SIG-M5 treated with dmso at 0.1 percent for 504 hours (cell line): ENCODE measurements at regions not wholly inside any gene's neighbourhood (a gene's known extent, or its start where the extent isn't known, plus 50 kb on each side); places are given as distances from the start of the nearest gene placed in this dataset.

Experiments
- DNase-seq: peaks from one replicate; lab custom pipeline; 2025; ENCODE audit not compliant: unreplicated experiment; lab: John Stamatoyannopoulos, UW

DNA sequence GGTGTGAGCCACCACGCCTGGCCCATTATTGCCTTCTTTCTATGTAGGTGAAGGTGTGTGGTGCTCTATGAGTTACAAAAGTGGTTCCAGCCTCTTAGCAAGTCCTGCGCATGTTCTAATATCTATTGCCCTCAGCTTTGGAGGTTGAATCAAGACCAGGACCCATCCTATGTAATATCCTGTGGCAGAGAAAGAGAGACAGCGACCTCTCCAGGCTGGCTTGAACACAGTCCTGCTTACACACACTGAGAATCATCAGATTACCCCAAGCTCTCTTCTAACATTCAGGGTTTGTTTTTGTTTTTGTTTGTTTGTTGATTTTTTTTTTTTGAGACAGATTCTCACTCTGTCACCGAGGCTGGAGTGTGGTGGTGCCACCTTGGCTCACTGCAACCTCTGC, 94.7 kb upstream of the OSMR start:
- no peak for DNase-seq

DNA sequence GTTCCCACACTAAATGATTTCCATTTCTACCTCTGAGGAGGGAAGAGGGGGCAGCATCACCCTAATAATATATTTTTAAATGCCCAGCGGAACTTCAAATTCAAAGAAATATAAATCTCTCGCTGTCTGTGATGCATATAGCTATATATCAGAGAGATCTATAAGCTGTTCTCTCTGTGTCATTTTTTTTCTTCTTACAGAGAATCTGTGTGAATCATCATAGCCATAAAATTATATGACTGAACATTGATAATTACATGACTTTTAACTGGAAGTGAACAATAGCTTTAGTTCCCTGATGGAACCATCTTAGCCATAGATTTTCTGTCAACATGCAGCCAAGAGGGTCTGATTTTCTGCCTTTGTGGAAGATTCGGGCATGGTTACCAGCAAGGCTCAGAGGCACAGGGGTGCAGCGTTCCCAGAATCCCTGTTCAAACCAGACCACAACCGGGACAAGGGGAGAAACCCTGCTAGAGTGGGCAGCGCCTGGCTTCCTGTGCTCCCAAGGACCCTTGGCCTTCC, 93.7 kb upstream of the OSMR start:
- DNase-seq: no peak

DNA sequence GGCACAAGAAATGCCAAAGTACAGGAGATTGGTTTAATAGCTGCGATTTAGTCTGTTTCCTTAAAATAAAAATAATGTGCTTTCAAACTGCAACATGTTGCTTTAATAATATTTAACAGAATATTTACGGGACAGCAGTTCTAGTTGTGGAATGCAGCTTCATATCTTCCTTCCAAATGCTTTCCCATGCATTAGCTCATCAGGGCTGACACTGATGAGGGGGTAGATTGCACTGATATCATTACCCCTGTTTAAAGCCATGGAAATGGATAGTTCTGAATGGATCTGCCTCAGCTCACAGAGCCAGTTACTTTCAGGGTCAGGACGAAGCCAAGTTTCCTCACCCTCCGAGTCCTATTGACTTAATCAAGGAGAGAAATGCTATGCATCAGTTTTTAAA, 93.2 kb upstream of the OSMR start:
- DNase-seq: no peak

DNA sequence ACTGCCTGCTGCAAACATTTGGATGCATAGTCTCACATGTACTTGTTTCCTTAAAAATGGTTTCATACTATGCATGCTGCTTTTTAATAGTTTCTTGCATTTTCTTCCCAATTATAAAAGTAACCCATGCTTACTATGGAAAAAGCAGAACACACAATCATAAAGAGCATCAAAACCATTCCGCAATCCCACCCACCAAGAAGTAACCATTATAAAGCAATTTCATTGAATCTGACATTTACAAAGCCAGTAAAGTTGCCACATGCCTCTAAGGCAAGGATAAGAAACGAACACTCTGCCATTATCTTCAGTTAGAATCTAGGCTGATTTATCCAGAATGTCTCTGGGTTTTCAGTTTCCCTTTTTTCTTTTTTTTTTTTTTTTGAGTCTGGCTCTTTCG, 92.7 kb upstream of the OSMR start:
- no peak for DNase-seq

DNA sequence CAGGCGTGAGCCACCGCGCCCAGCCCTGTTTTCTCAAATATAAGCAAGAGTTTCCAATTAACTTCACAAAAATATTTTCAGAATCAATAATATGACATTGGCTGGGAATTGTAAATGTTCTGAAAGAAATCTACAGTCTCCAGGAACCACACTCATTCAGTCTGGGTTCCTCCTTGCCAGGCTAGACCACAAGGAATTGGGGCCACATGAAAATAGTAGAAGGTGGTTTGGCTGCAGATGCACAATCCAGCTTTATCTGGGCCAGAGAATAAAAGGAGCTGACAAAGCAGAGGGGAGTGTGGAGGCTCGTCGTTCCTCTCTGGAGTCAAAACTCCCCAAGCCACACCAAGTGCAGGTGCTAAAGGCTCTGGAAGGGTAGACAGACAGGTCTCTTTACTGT, 92.0 kb upstream of the OSMR start:
- DNase-seq: no peak

GRCh38 chr5:38755181-38755580, 90.6 kb upstream of the OSMR start:
- DNase-seq: no peak

GRCh38 chr5:38756068-38756467, 89.7 kb upstream of the OSMR start:
- no peak for DNase-seq

DNA sequence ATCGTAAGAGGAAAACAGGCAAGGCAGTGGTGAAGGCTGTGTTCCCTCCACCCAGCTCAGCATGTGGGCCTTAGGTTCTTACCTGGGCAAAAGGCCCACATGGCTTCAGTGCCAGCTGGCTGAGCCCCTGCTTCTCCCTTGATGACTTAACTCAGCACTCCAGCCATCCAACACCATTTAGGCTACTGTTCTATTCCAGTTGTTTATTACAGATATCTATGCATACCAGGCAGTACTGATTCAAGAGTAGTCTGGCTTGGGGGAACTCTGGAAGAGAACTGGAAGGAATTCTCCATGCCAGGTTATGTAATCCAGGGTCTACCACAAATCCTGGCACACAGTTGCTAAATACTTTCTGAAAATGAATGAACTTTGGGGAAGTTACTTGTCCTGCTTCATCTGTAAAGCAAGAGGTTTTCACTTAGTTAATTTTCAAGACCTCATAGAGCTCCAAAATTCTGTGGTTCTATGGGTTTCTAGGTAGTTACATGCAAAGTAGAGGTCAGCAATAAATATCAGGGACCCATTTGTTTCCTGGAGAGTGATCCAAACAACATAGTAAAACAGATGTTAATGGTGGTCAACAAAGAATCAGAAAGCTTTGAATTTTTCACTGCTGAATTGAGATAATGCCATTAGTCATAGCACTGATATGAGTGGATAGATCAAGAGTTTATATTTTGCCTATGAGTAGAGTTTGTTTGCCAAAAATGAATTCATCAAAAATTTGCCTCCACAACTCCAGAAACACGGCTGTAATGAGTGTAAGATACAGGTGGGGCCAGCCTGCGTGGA, 88.2 kb upstream of the OSMR start:
- DNase-seq: no peak

- DNase-seq: no peak
These were observed 86.8 kb upstream of the OSMR start for GRCh38 chr5:38758774-38759600.

- DNase-seq: no peak
These were observed 80.8 kb upstream of the OSMR start for GRCh38 chr5:38764937-38765391.

- no peak for DNase-seq
These were observed 80.4 kb upstream of the OSMR start for GRCh38 chr5:38765399-38765861.

DNA sequence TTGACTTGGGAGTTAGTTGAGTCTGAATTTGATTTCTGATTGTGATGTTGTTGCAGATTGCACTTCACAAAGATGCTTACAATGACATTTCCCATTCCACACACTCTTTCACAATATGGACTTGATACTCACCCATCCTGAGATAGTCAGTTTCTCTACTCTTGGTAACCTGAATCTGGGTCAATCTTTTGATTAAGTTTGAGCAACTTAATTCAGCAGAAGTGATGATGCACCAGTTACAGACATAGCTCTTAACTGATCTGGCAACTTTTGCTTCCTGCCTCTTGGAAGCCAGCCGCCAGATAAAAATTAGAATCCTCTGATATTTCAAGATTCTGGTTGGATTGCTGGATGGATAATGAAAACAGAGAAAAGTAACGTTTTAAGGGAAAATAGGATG, 79.7 kb upstream of the OSMR start:
- DNase-seq: no peak

GRCh38 chr5:38768412-38769211, 77.2 kb upstream of the OSMR start:
- DNase-seq: no peak

DNA sequence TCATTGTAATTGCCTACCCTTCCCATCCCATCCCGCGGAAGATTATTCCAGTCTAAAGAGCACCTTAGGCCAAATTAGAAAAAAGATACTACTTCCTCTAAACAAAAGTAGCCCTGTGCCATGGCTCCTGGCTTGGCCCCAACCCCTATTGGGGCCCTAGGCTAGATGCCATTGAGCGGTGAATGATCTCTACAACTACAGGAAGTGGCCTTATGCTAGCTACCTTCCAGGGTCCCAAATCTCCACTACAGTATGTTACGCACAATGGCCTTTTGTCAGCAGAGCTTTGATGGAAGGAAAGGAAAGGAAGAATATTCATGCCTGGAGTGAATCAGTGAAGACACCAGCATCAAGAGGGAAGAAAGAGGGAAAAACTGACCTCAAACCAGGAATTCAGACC, 73.3 kb upstream of the OSMR start:
- DNase-seq: no peak

- DNase-seq: no peak
These were observed 70.5 kb upstream of the OSMR start for GRCh38 chr5:38775218-38775840.

- no peak for DNase-seq
These were observed 69.5 kb upstream of the OSMR start for GRCh38 chr5:38776149-38776896.

DNA sequence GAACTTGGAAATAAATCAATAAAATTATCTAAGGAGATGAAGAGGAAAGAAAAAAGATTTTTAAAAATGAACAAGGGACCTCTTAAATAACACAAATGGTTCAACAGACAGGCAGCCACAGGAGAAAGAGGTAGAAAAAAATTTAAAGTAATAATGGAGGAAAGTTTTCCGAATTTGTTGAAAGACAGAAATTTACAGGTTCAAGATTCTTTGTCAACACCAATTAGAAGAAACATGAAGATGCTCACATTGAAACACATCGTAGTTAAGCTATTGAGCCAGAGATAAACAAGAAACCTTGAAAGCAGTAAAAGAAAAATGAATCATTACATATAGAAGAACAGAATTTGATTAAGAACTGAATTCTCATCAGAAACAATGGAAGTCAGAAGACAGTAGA, 68.7 kb upstream of the OSMR start:
- DNase-seq: no peak

DNA sequence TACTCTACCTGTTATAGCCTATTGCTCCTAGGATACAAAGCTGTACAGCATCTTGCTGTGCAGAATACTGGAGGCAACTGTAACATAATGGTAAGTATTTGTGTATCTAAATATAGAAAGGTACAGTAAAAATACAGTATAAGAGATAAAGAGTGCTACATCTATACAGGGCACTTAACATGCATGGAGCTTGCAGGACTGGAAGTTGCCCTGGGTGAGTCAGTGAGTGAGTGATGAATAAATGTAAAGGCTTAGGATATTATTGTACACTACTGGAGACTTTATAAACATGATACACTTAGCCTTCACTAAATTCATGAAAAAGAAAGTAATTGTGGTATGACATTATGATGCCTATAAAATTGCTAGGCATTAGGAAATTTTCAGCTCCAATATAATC, 65.5 kb upstream of the OSMR start:
- DNase-seq: no peak

DNA sequence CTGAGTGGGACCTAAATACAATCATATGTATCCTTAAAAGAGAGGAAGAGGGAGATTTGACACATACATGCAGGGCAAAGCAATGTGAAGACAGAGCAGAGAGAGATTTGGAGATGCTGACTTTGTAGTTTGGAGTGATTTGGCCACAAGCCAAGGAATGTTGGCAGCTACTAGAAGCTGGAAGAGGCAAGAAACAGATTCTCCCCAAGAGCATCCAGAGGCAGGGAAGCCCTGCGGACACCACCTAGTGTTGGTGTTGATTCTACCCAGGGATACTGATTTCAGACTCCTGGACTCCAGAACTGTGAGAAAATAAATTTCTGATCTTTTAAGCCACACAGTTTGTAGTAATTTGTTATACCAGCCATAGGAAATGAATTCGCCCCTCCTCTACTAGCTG, 64.9 kb upstream of the OSMR start:
- DNase-seq: no peak
